IMR-90 (cell line): ENCODE measurements at regions not wholly inside any gene's neighbourhood (a gene's known extent, or its start where the extent isn't known, plus 50 kb on each side); places are given as distances from the start of the nearest gene placed in this dataset.

ENCODE experiments used
- ATAC-seq: fragments of 200-7000 bp; cut with Tn5 transposase; 2 replicates; pipeline ENCODE4 v1.9.1; 2020; ENCODE audit warnings: low read depth, mild to moderate bottlenecking, moderate library complexity
- BruUV-seq: library from RNA; stranded (reverse); fragments of 400-500 nt; replicated peaks from 2 replicates; lab custom pipeline; 2021; lab: Mats Ljungman, UMichigan
- CTCF ChIA-PET: fragments of 300-600 bp; formaldehyde crosslinking; extraction: SDS; loops from one replicate; lab custom pipeline; 2021; ENCODE audit warnings: antibody characterized with exemption; lab: Yijun Ruan, JAX
- POLR2A ChIA-PET: fragments of 300-600 bp; sonication (Branson Sonifier 250); formaldehyde crosslinking; loops from one replicate; lab custom pipeline; 2022; ENCODE audit warnings: antibody characterized with exemption; ENCODE audit not compliant: unreplicated experiment; lab: Charles Lee
- DNase-seq: peaks from one replicate; pipeline ENCODE4 v3.0.0; 2013
- H2AFZ ChIP-seq: replicated peaks from 2 replicates; pipeline ENCODE3; 2013; ENCODE audit warnings: low read length, mild to moderate bottlenecking; ENCODE audit not compliant: poor library complexity
- H2AK5ac ChIP-seq: 2 replicates; pipeline ENCODE4 v1.6.1; 2013; ENCODE audit warnings: low read depth, low read length, inconsistent platforms
- H2AK9ac ChIP-seq: replicated peaks from 2 replicates; pipeline ENCODE3; 2013; ENCODE audit warnings: mild to moderate bottlenecking, low read depth, low read length, moderate library complexity; ENCODE audit not compliant: poor library complexity
- H2BK120ac ChIP-seq: 2 replicates; pipeline ENCODE4 v1.6.1; 2013; ENCODE audit warnings: low read depth, low read length, inconsistent platforms
- H2BK15ac ChIP-seq: 3 replicates; pipeline ENCODE4 v1.6.1; 2013; ENCODE audit warnings: low read depth, low read length, inconsistent platforms
- H2BK20ac ChIP-seq: 2 replicates; pipeline ENCODE4 v1.6.1; 2013; ENCODE audit warnings: low read depth, mild to moderate bottlenecking, inconsistent platforms, low read length, moderate library complexity
- H2BK5ac ChIP-seq: 2 replicates; pipeline ENCODE4 v1.6.1; 2013; ENCODE audit warnings: mild to moderate bottlenecking, low read depth, low read length, inconsistent platforms; ENCODE audit not compliant: poor library complexity, severe bottlenecking
- H3K14ac ChIP-seq: replicated peaks from 2 replicates; pipeline ENCODE4 v1.6.1; 2013; ENCODE audit warnings: low read depth, low read length, inconsistent platforms
- H3K18ac ChIP-seq: 2 replicates; pipeline ENCODE4 v1.6.1; 2013; ENCODE audit warnings: low read depth, low read length, control low read depth
- H3K23ac ChIP-seq: 2 replicates; pipeline ENCODE4 v1.6.1; 2013; ENCODE audit warnings: low read depth, low read length, inconsistent platforms
- H3K27ac ChIP-seq: 2 replicates; pipeline ENCODE4 v1.5.1; 2013; ENCODE audit warnings: mild to moderate bottlenecking, control low read depth, low read length; ENCODE audit not compliant: insufficient read depth
- H3K27me3 ChIP-seq: 2 replicates; pipeline ENCODE4 v1.6.1; 2013; ENCODE audit warnings: low read length; ENCODE audit not compliant: control insufficient read depth, insufficient read depth
- H3K36me3 ChIP-seq: 2 replicates; pipeline ENCODE4 v1.6.1; 2013; ENCODE audit warnings: low read length, mixed read lengths; ENCODE audit not compliant: control insufficient read depth, insufficient read depth
- H3K4ac ChIP-seq: 2 replicates; pipeline ENCODE4 v1.6.1; 2013; ENCODE audit warnings: low read depth, low read length, inconsistent platforms
- H3K4me1 ChIP-seq: 2 replicates; pipeline ENCODE4 v1.6.1; 2013; ENCODE audit warnings: low read length, mixed read lengths; ENCODE audit not compliant: control insufficient read depth, insufficient read depth
- H3K4me2 ChIP-seq: 2 replicates; pipeline ENCODE4 v1.6.1; 2013; ENCODE audit warnings: low read depth, mild to moderate bottlenecking, control low read depth, low read length, moderate library complexity
- H3K4me3 ChIP-seq: 2 replicates; pipeline ENCODE4 v1.5.1; 2013; ENCODE audit warnings: low read depth, mild to moderate bottlenecking, control low read depth, low read length, moderate library complexity; ENCODE audit not compliant: insufficient read depth
- H3K56ac ChIP-seq: 2 replicates; pipeline ENCODE4 v1.6.1; 2013; ENCODE audit warnings: low read length, inconsistent platforms; ENCODE audit not compliant: insufficient read depth; ENCODE audit errors: extremely low read depth
- H3K79me1 ChIP-seq, 2 experiments: 2 replicates each; pipeline ENCODE4 v1.6.1; 2013; ENCODE audit warnings: low read length in 2 of 2, inconsistent platforms in 1 of 2, low read depth in 1 of 2
- H3K9ac ChIP-seq: 2 replicates; pipeline ENCODE4 v1.6.1; 2013; ENCODE audit warnings: low read depth, low read length, control low read depth
- H3K9me1 ChIP-seq: 2 replicates; pipeline ENCODE4 v1.6.1; 2013; ENCODE audit warnings: low read length, inconsistent platforms; ENCODE audit not compliant: insufficient read depth
- H3K9me3 ChIP-seq: 2 replicates; pipeline ENCODE4 v1.6.1; 2013; ENCODE audit warnings: low read length; ENCODE audit not compliant: control insufficient read depth, insufficient read depth
- H4K20me1 ChIP-seq: 2 replicates; pipeline ENCODE4 v1.6.1; 2013; ENCODE audit warnings: low read length, inconsistent platforms; ENCODE audit not compliant: insufficient read depth
- H4K5ac ChIP-seq: 2 replicates; pipeline ENCODE4 v1.6.1; 2013; ENCODE audit warnings: mild to moderate bottlenecking, low read depth, low read length, control low read depth
- H4K8ac ChIP-seq, 2 experiments: 2 replicates each; pipeline ENCODE4 v1.6.1; 2013; ENCODE audit warnings: low read depth in 2 of 2, low read length in 2 of 2, control low read depth in 1 of 2, inconsistent platforms in 1 of 2
- H4K91ac ChIP-seq: 2 replicates; pipeline ENCODE4 v1.6.1; 2013; ENCODE audit warnings: low read depth, low read length, inconsistent platforms; ENCODE audit not compliant: insufficient read depth
- CEBPB ChIP-seq: IDR thresholded peaks from 2 replicates; pipeline ENCODE4 v1.6.1; 2012; ENCODE audit warnings: low read depth, low read length, improper control_type of control experiment
- CHD1 ChIP-seq: IDR thresholded peaks from 2 replicates; pipeline ENCODE4 v1.6.1; 2012; ENCODE audit warnings: low read depth, low read length, improper control_type of control experiment
- FOS ChIP-seq: fragments of 150-350 bp; IDR thresholded peaks from 2 replicates; pipeline ENCODE4 v1.6.1; 2016; ENCODE audit warnings: low read depth, low read length
- MAFK ChIP-seq: IDR thresholded peaks from 2 replicates; pipeline ENCODE4 v1.6.1; 2012; ENCODE audit warnings: low read depth, low read length, improper control_type of control experiment
- MAZ ChIP-seq: IDR thresholded peaks from 2 replicates; pipeline ENCODE4 v1.6.1; 2012; ENCODE audit warnings: low read depth, mild to moderate bottlenecking, low read length, improper control_type of control experiment, moderate library complexity, borderline replicate concordance
- MXI1 ChIP-seq: IDR thresholded peaks from 2 replicates; pipeline ENCODE4 v1.6.1; 2012; ENCODE audit warnings: low read depth, mild to moderate bottlenecking, low read length, moderate library complexity, borderline replicate concordance
- NFE2L2 ChIP-seq: fragments of 150-350 bp; IDR thresholded peaks from 2 replicates; pipeline ENCODE4 v1.6.1; 2016; ENCODE audit warnings: low read depth, mild to moderate bottlenecking, low read length
- RAD21 ChIP-seq: IDR thresholded peaks from 2 replicates; pipeline ENCODE4 v1.6.1; 2012; ENCODE audit warnings: low read length, improper control_type of control experiment
- RFX5 ChIP-seq: IDR thresholded peaks from 2 replicates; pipeline ENCODE4 v1.8.0; 2012; ENCODE audit warnings: low read depth, mild to moderate bottlenecking, low read length, moderate library complexity
- WGBS, 2 experiments: methylation state at CpG; one replicate each; pipeline versions ENCODE4 v1.1.5 to v1.1.7; 2013; ENCODE audit warnings: missing lambda C conversion rate in 2 of 2; ENCODE audit not compliant: insufficient read length in 1 of 2; ENCODE audit errors: extremely low coverage in 2 of 2; 5-methylcytosine and 5-hydroxymethylcytosine counted together
- dilution Hi-C: fragments of 300-500 bp; cut with HindIII; formaldehyde crosslinking; loops from one replicate; pipeline ENCODE4 v1.14.3; 2018; ENCODE audit warnings: low sequenced_read_pairs; ENCODE audit not compliant: unreplicated experiment
- in situ Hi-C: fragments of 300-500 bp; cut with MboI; formaldehyde crosslinking; loops from 3 replicates; pipeline ENCODE4 v1.14.3; 2019; ENCODE audit warnings: low sequenced_read_pairs, inconsistent platforms, mixed read lengths
- intact Hi-C: fragments of 100-400 bp; cut with micrococcal nuclease; formaldehyde crosslinking; loops from 2 replicates; pipeline ENCODE4 v1.10.0; 2022
- TF ChIP-seq, protein P1 (sequence below): fragments of 150-350 bp; IDR thresholded peaks from 2 replicates; pipeline ENCODE4 v1.6.1; 2017; ENCODE audit warnings: mild to moderate bottlenecking, antibody characterized with exemption, low read length, low read depth
- TF ChIP-seq, protein P2 (sequence below): fragments of 150-350 bp; IDR thresholded peaks from 2 replicates; pipeline ENCODE4 v1.6.1; 2016; ENCODE audit warnings: low read depth, mild to moderate bottlenecking, low read length, moderate library complexity, borderline replicate concordance

DNA sequence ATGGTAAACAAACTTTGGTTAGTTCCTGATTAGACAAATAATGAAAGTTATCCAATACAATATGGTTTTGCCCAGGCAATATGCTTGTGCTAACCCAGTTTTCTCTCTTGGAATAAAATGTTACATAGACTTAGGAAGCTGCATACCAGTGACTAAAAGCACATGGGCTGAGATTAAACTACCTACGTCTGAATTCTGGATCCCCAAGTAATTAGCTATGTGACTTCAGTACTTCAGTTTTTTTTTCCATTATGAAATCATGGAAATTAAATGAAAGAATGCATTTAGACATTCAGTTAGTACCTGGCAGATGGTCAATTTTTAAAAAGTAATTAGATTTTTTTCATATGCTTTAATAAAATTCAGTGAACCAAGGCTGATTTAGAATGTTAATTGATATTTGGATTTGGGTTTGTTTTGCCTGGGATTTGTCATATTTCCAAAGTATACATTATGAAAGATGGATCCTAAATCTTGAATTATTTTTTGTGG is 213.9 kb downstream of the PTH2R start:
- intact Hi-C loops (no loop called here), dilution Hi-C loops (no loop called here), in situ Hi-C loops (no loop called here)
- ChIA-PET POLR2A (no interaction called here), CTCF (interaction anchor here (0.6 kb wide), 1 partner anchor 271 kb away, joined by 3 read pairs; no protein-coding TSS in a partner anchor)
- no peak overlapping the region for H2BK120ac ChIP-seq
- no TSS peak for BruUV-seq
- no peak overlapping the region for H3K23ac ChIP-seq
- peaks cover 7% of the 10 kb centered on the region for H3K9me3 ChIP-seq
- no peak overlapping the region for H2AK9ac ChIP-seq
- H3K27ac ChIP-seq: no peak overlapping the region
- H2BK20ac ChIP-seq: no peak overlapping the region
- no peak overlapping the region for H3K4me3 ChIP-seq
- H4K20me1 ChIP-seq: no peaks in the 10 kb centered on the region
- TF ChIP-seq, protein P1, sequence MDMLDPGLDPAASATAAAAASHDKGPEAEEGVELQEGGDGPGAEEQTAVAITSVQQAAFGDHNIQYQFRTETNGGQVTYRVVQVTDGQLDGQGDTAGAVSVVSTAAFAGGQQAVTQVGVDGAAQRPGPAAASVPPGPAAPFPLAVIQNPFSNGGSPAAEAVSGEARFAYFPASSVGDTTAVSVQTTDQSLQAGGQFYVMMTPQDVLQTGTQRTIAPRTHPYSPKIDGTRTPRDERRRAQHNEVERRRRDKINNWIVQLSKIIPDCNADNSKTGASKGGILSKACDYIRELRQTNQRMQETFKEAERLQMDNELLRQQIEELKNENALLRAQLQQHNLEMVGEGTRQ: no peak
- TF ChIP-seq MAZ (no peak), RAD21 (no peak), RFX5 (no peak), NFE2L2 (no peak), MXI1 (no peak), FOS (no peak), CEBPB (no peak), CHD1 (no peak), MAFK (no peak)
- TF ChIP-seq, protein P2, sequence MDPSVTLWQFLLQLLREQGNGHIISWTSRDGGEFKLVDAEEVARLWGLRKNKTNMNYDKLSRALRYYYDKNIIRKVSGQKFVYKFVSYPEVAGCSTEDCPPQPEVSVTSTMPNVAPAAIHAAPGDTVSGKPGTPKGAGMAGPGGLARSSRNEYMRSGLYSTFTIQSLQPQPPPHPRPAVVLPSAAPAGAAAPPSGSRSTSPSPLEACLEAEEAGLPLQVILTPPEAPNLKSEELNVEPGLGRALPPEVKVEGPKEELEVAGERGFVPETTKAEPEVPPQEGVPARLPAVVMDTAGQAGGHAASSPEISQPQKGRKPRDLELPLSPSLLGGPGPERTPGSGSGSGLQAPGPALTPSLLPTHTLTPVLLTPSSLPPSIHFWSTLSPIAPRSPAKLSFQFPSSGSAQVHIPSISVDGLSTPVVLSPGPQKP: no peak
- H4K91ac ChIP-seq: no peak overlapping the region
- H3K9ac ChIP-seq: no peak overlapping the region
- H2AK5ac ChIP-seq: no peak overlapping the region
- no peak overlapping the region for H3K4ac ChIP-seq
- no CpG with 5 or more reads among the region's 1 CpG for WGBS, 2 experiments
- no peak overlapping the region for H4K8ac ChIP-seq
- H3K27me3 ChIP-seq: no peaks in the 10 kb centered on the region
- no peak overlapping the region for H2BK15ac ChIP-seq
- DNase-seq (no peak), ATAC-seq (no peak)
- H3K18ac ChIP-seq: no peak overlapping the region
- no peak overlapping the region for H3K4me2 ChIP-seq
- no peaks in the 10 kb centered on the region for H3K4me1 ChIP-seq
- H3K56ac ChIP-seq: no peak overlapping the region
- no peaks in the 10 kb centered on the region for H3K36me3 ChIP-seq
- H4K5ac ChIP-seq: no peak overlapping the region
- no peaks in the 10 kb centered on the region for H3K9me1 ChIP-seq
- no peak overlapping the region for H2AFZ ChIP-seq
- no peak overlapping the region for H3K14ac ChIP-seq
- no peaks in the 10 kb centered on the region for H3K79me1 ChIP-seq
- no peak overlapping the region for H2BK5ac ChIP-seq
